ENCODE measurements at regions not wholly inside any gene's neighbourhood (a gene's known extent, or its start where the extent isn't known, plus 50 kb on each side); places are given as distances from the start of the nearest gene placed in this dataset.

DNA sequence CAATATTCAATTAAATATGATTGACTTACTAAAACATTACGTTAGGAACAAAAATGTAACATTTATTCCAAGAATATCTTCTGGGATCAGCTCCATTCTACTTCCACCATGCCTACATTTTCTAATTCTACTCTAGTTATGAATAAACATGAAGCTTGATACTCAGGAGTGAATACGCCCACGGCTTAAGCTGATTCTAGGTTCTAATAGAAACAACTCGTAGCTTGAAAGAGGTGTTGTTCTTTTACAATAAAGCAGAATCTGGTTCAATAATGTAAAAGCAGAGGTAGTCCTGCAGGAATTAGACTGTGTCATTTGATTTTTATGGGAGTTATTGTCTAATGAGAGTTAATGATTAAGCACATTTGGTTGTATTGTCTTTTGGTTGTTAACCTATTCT, 107.3 kb upstream of the OLIG3 start:
- TF ChIP-seq, protein P1, sequence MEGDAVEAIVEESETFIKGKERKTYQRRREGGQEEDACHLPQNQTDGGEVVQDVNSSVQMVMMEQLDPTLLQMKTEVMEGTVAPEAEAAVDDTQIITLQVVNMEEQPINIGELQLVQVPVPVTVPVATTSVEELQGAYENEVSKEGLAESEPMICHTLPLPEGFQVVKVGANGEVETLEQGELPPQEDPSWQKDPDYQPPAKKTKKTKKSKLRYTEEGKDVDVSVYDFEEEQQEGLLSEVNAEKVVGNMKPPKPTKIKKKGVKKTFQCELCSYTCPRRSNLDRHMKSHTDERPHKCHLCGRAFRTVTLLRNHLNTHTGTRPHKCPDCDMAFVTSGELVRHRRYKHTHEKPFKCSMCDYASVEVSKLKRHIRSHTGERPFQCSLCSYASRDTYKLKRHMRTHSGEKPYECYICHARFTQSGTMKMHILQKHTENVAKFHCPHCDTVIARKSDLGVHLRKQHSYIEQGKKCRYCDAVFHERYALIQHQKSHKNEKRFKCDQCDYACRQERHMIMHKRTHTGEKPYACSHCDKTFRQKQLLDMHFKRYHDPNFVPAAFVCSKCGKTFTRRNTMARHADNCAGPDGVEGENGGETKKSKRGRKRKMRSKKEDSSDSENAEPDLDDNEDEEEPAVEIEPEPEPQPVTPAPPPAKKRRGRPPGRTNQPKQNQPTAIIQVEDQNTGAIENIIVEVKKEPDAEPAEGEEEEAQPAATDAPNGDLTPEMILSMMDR (IDR thresholded peaks at IDR 0.05), result no peak
- no peak for TF ChIP-seq POLR2AphosphoS5 (IDR thresholded peaks at IDR 0.05)
- no peak for TF ChIP-seq POLR2A (IDR thresholded peaks at IDR 0.05)
- no peak for TF ChIP-seq EP300 (IDR thresholded peaks at IDR 0.05)
